Suppressor macrophage treated with lipopolysaccharide for 4 hours (primary cell): ENCODE measurements at regions not wholly inside any gene's neighbourhood (a gene's known extent, or its start where the extent isn't known, plus 50 kb on each side); places are given as distances from the start of the nearest gene placed in this dataset.
"Not testable (repeated sequence)": the region's sequence is repeated elsewhere in the genome, so short reads cannot be mapped to it uniquely, and the experiment has no call there.

Experiments
- DNase-seq: peaks from one replicate; pipeline ENCODE4 v3.0.0-alpha.2; 2020

- no peak for DNase-seq
Measured at GRCh38 chr4:173685831-173686210, 155.8 kb upstream of the HAND2 start.

GRCh38 chr4:173685165-173685830 lies 155.3 kb upstream of the HAND2 start:
- no peak for DNase-seq

GRCh38 chr4:173684223-173684622 lies 154.2 kb upstream of the HAND2 start:
- no peak for DNase-seq

GRCh38 chr4:173682609-173683008 lies 152.6 kb upstream of the HAND2 start:
- DNase-seq: no peak

GRCh38 chr4:173680278-173680677 lies 150.2 kb upstream of the HAND2 start:
- DNase-seq: no peak

- no peak for DNase-seq
Measured at GRCh38 chr4:173675446-173675845, 145.4 kb upstream of the HAND2 start.

GRCh38 chr4:173669460-173670179 lies 139.6 kb upstream of the HAND2 start:
- no peak for DNase-seq

- DNase-seq: no peak
Measured at GRCh38 chr4:173661001-173661400, 131.0 kb upstream of the HAND2 start.

GRCh38 chr4:173656898-173657297 lies 126.9 kb upstream of the HAND2 start:
- no peak for DNase-seq

- DNase-seq: no peak
Measured at GRCh38 chr4:173652283-173652931, 122.4 kb upstream of the HAND2 start.

- DNase-seq: no peak
Measured at GRCh38 chr4:173651651-173652282, 121.7 kb upstream of the HAND2 start.

GRCh38 chr4:173647902-173648301 lies 117.9 kb upstream of the HAND2 start:
- DNase-seq: no peak

GRCh38 chr4:173642509-173642908 lies 112.5 kb upstream of the HAND2 start:
- no peak for DNase-seq

- no peak for DNase-seq
Measured at GRCh38 chr4:173635395-173635794, 105.4 kb upstream of the HAND2 start.

GRCh38 chr4:173626277-173626676 lies 96.2 kb upstream of the HAND2 start:
- DNase-seq: no peak

- not testable (repeated sequence) for DNase-seq
Measured at GRCh38 chr4:173618648-173619047, 88.6 kb upstream of the HAND2 start.

- DNase-seq: no peak
Measured at GRCh38 chr4:173609158-173609557, 79.1 kb upstream of the HAND2 start.

- DNase-seq: not testable (repeated sequence)
Measured at GRCh38 chr4:173608632-173609031, 78.6 kb upstream of the HAND2 start.

GRCh38 chr4:173591760-173592159 lies 61.7 kb upstream of the HAND2 start:
- DNase-seq: no peak

GRCh38 chr4:173590697-173591096 lies 60.7 kb upstream of the HAND2 start:
- DNase-seq: no peak

- DNase-seq: no peak
Measured at GRCh38 chr4:173585876-173586572, 56.0 kb upstream of the HAND2 start.

GRCh38 chr4:173584506-173584905 lies 54.5 kb upstream of the HAND2 start:
- DNase-seq: no peak
